NCI-H526 treated with DMSO at 0.1 percent for 48 hours (cell line): ENCODE measurements at regions not wholly inside any gene's neighbourhood (a gene's known extent, or its start where the extent isn't known, plus 50 kb on each side); places are given as distances from the start of the nearest gene placed in this dataset.

Source experiments
- DNase-seq: peaks from one replicate; lab custom pipeline; 2025; lab: John Stamatoyannopoulos, UW

- DNase-seq: no peak
These were observed 459.3 kb downstream of the BRD1 start for GRCh38 chr22:49368221-49368975.

GRCh38 chr22:49367041-49367697 is 460.5 kb downstream of the BRD1 start:
- DNase-seq: no peak

GRCh38 chr22:49366437-49366836 is 461.2 kb downstream of the BRD1 start:
- no peak for DNase-seq

GRCh38 chr22:49365910-49366309 is 461.8 kb downstream of the BRD1 start:
- no peak for DNase-seq

GRCh38 chr22:49365191-49365837 is 462.4 kb downstream of the BRD1 start:
- no peak for DNase-seq

- no peak for DNase-seq
These were observed 463.3 kb downstream of the BRD1 start for GRCh38 chr22:49364398-49364797.

- DNase-seq: no peak
These were observed 464.0 kb downstream of the BRD1 start for GRCh38 chr22:49363526-49364230.

GRCh38 chr22:49362211-49362839 is 465.3 kb downstream of the BRD1 start:
- DNase-seq: no peak

GRCh38 chr22:49361164-49361563 is 466.5 kb downstream of the BRD1 start:
- DNase-seq: no peak

GRCh38 chr22:49360746-49361145 is 466.9 kb downstream of the BRD1 start:
- no peak for DNase-seq

- no peak for DNase-seq
These were observed 468.6 kb downstream of the BRD1 start for GRCh38 chr22:49359076-49359475.

GRCh38 chr22:49357661-49358440 is 469.8 kb downstream of the BRD1 start:
- no peak for DNase-seq

GRCh38 chr22:49356428-49356827 is 471.2 kb downstream of the BRD1 start:
- DNase-seq: no peak

GRCh38 chr22:49355211-49355920 is 472.3 kb downstream of the BRD1 start:
- no peak for DNase-seq

- DNase-seq: no peak
These were observed 473.0 kb downstream of the BRD1 start for GRCh38 chr22:49354516-49355210.

- peak; percentile 5 for DNase-seq
These were observed 474.4 kb downstream of the BRD1 start for GRCh38 chr22:49353235-49353634.

GRCh38 chr22:49352361-49353169 is 475.1 kb downstream of the BRD1 start:
- DNase-seq: no peak

- DNase-seq: no peak
These were observed 475.9 kb downstream of the BRD1 start for GRCh38 chr22:49351761-49352227.
